ENCODE measurements at regions not wholly inside any gene's neighbourhood (a gene's known extent, or its start where the extent isn't known, plus 50 kb on each side); places are given as distances from the start of the nearest gene placed in this dataset.

DNA sequence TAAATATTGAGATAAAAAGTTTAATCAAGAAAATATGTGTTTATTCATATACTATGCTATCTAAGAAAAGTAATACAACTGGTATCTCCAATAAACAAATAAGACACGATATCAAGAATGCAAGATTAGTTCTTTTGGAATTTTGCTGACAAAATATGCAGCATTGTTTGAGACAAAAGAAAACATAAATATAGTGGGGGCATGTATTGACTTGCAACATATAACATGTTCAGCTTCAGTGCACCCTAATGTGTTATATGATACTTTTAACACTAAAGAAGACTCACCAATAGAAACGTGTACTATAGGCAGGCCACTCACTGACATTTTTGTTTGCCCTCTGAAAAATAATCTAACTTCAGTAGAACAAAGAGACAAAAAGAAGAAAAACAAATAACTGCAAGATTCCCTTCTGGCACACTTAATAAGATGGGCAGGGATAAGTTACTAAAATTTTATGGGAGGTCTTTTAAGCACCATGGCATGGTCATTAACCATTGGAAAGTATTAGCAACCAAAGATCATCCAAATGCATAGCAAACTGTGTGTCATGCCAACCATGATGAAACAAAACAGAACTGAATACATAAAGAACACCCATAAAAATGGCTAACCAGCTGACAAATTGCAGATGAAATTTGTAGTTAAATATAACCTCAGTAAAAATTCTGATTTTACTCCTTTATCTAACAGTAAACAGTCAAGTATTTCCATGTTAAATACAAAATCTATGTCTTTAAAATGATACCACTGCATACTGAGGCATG lies 447.9 kb upstream of the FAM241A start:
- H3K27ac Mint-ChIP-seq, result no peak overlapping the region
- H3K4me3 Mint-ChIP-seq, result no peak overlapping the region
- H3K27me3 Mint-ChIP-seq, result no peaks in the 10 kb centered on the region
- ATAC-seq (replicated peaks), result no peak
- no peaks in the 10 kb centered on the region for H3K4me1 Mint-ChIP-seq
- H3K36me3 Mint-ChIP-seq, result no peaks in the 10 kb centered on the region
- H3K9me3 Mint-ChIP-seq, result no peaks in the 10 kb centered on the region
- no peak for DNase-seq

DNA sequence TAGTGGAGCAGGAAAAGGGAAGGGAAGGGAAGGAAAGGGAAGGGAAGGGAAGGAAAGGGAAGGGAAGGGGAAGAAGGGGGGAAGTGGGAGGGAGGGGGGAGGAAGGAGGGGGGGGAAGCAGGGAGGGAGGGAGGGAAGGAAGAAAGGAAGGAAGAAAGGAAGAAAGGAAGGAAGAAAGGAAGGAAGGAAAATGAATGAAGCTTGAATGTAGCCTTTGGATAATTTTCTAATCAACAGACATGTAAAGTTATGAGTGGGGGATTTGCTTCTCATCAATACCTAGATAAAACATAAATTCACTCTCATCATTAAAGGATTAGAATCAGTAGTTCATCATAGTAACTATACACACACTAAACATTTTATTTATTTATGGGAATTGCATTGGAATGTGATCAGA lies 446.9 kb upstream of the FAM241A start:
- no peaks in the 10 kb centered on the region for H3K4me1 Mint-ChIP-seq
- H3K27ac Mint-ChIP-seq, result no peak overlapping the region
- ATAC-seq (replicated peaks) (no peak), DNase-seq (no peak)
- H3K27me3 Mint-ChIP-seq, result no peaks in the 10 kb centered on the region
- H3K36me3 Mint-ChIP-seq, result no peaks in the 10 kb centered on the region
- H3K4me3 Mint-ChIP-seq, result no peak overlapping the region
- H3K9me3 Mint-ChIP-seq, result no peaks in the 10 kb centered on the region

DNA sequence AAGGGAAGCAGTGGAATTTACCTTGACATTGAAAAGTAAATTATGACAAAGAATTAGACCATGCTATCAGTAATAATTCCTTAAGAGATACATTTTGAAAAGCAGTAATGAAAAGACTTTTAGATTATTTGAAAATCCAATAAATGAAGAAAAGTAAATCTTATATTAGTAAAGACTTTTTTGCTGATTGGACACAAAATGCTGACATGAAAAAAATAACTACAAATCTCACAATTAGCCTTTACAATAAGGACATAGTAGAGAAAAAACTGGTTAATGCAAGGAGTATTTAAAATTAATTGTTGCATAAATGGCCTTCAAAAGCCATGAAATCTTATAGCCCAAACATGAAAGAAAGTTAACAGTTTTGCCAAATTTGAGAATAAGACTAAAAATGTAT lies 446.1 kb upstream of the FAM241A start:
- ATAC-seq (replicated peaks) (no peak), DNase-seq (no peak)
- no peaks in the 10 kb centered on the region for H3K36me3 Mint-ChIP-seq
- H3K4me1 Mint-ChIP-seq, result no peaks in the 10 kb centered on the region
- no peak overlapping the region for H3K27ac Mint-ChIP-seq
- no peak overlapping the region for H3K4me3 Mint-ChIP-seq
- no peaks in the 10 kb centered on the region for H3K9me3 Mint-ChIP-seq
- no peaks in the 10 kb centered on the region for H3K27me3 Mint-ChIP-seq

DNA sequence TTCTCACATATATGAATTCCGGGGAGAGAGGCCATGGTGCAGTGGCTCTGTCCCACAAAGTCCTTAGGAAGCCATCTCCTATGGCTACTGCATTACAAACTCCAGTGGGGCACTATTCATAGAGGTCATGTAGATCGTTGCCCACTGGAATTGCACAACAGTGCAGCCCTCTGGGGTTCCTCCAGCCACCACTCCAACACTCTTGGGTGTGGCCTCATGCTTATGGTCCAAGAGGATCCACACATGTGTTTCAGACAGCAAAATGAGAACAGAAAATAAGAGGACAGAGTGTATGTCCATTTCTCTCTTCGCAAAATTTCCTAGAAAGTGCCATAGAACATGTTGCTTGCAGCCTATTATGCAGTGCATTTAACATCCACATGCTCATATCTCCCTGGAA lies 444.2 kb upstream of the FAM241A start:
- Mint-ChIP-seq H3K36me3 (no peaks in the 10 kb centered on the region), H3K27ac (no peak overlapping the region), H3K9me3 (no peaks in the 10 kb centered on the region), H3K4me3 (no peak overlapping the region), H3K4me1 (no peaks in the 10 kb centered on the region), H3K27me3 (no peaks in the 10 kb centered on the region)
- DNase-seq, result no peak
- ATAC-seq (replicated peaks), result no peak

DNA sequence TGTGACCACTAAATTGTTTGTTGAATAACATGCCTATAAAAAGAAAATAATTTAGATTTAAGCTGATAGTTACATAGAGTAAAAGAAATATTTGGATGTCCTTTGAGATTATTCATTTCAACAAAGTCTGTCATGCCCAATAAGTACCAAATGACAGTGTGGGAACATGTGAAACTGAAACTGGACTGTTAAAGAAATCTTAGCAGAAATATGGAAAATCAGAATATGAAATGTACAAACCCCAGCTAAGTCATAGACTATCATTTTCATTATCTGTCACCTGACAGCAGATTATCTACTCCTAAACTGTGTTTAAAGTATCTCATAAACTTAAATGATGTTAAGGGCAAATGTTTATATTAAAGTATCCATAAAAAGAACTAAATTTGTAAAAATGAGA lies 437.8 kb upstream of the FAM241A start:
- Mint-ChIP-seq H3K27me3 (no peaks in the 10 kb centered on the region), H3K4me3 (no peak overlapping the region), H3K27ac (no peak overlapping the region), H3K36me3 (no peaks in the 10 kb centered on the region), H3K4me1 (no peaks in the 10 kb centered on the region), H3K9me3 (no peaks in the 10 kb centered on the region)
- DNase-seq, result no peak
- ATAC-seq (replicated peaks), result no peak

DNA sequence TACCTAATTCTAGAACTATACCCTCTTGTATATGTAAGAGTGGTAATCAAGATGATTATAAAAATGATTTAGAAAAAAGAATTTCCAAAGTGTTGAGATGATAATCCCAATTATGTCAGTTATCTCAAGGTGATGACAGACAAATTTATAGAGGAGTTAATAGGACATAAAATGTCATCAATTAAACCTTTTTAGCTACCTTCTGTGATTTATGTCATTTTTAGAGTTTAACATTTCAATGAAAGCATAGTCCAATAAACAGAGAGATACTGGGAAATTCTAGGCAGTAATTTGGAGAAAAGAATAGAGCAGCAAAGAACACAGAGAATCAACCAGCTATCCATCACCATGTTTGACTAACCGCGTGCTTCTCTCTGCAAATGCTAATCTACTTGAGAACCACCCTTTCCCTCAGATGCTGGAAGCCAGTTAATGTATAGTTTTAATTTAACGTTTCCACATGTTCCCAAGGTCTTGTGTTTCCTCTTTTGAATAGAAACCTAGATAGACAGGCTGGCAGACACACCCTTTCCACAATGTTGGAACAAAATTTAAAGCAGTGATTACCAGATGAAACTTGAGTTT lies 433.1 kb upstream of the FAM241A start:
- no peaks in the 10 kb centered on the region for H3K36me3 Mint-ChIP-seq
- no peak for ATAC-seq (replicated peaks)
- DNase-seq, result no peak
- no peaks in the 10 kb centered on the region for H3K4me1 Mint-ChIP-seq
- no peak overlapping the region for H3K4me3 Mint-ChIP-seq
- H3K9me3 Mint-ChIP-seq, result no peaks in the 10 kb centered on the region
- no peaks in the 10 kb centered on the region for H3K27me3 Mint-ChIP-seq
- H3K27ac Mint-ChIP-seq, result no peak overlapping the region

DNA sequence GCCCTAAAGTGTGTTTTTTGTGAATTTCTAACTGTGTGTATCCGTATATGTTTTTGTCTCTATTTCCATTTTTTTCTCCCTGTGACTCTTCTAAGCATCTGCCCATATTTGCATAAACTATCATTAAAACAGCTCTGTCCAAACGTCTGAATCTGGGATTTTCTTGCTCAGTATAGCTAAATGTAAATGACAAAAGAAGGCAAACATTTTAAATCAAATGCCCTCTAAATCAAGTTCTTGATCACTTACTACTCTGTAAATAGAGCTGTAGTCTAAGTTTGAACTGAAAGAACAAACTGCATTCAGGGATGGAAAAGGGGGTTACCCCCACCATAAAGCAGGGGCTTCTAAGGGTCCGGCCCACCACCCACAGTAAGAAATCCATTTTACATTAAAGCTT lies 432.0 kb upstream of the FAM241A start:
- DNase-seq (no peak), ATAC-seq (replicated peaks) (no peak)
- H3K4me1 Mint-ChIP-seq, result no peaks in the 10 kb centered on the region
- H3K27ac Mint-ChIP-seq, result no peak overlapping the region
- no peaks in the 10 kb centered on the region for H3K27me3 Mint-ChIP-seq
- no peak overlapping the region for H3K4me3 Mint-ChIP-seq
- H3K36me3 Mint-ChIP-seq, result no peaks in the 10 kb centered on the region
- H3K9me3 Mint-ChIP-seq, result no peaks in the 10 kb centered on the region

DNA sequence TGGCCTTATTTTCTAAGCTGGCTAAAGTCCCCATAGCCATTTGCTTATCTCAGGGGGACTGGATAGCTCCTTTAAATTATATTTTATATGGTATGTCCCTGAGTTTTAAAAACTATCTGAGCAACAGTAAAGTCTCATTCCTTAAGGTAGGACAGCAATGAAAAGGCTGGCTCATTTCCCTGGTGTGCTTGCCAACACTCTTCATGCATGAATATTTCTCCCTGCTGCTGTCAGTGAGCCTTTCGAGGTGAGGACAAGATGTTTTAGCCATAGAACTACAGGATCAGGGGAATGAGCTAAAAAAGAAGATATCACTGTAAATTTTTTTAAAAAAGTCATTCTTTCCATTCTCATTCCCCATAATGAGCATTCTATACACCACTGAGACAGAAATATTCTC lies 427.3 kb upstream of the FAM241A start:
- H3K4me1 Mint-ChIP-seq, result no peaks in the 10 kb centered on the region
- no peak overlapping the region for H3K27ac Mint-ChIP-seq
- DNase-seq, result no peak
- H3K36me3 Mint-ChIP-seq, result no peaks in the 10 kb centered on the region
- H3K27me3 Mint-ChIP-seq, result no peaks in the 10 kb centered on the region
- H3K4me3 Mint-ChIP-seq, result no peak overlapping the region
- no peak for ATAC-seq (replicated peaks)
- no peaks in the 10 kb centered on the region for H3K9me3 Mint-ChIP-seq

DNA sequence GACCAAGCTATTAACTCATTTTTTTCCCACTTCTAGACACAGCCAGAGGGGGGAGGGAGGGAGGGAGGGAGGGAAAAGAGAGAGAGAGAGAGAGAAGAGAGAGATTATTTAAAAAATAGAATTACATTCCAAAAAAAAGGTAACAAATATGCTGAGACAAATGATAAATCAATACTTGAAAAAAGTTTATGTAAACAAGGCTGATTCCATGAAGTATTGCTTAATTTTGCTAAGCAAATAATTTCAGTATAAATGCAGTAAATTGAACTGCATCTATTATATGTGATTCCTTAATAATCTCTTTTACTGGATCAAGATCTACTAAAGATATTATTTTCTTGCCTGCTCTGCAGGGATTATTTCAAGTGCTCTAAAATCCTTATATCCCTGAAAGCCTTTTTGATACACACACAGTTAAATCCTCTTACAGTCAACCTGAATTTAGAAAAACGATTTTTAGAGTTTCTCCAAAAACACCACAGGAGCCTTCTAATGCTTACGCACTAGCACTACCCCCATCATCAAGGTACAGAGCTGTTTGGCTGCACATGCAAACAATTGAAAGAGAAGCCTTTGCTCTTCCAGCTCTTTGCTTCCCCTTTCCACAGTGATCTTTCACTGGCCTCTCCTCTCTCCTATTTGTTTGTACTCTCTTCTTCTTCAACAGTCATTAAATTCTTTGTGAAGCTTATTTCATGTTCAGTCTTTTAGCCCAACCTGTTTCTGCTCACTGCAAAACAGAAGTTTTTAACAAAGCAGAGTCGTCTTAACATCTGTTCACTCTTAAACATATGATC lies 426.3 kb upstream of the FAM241A start:
- no peaks in the 10 kb centered on the region for H3K9me3 Mint-ChIP-seq
- no peaks in the 10 kb centered on the region for H3K4me1 Mint-ChIP-seq
- DNase-seq (no peak), ATAC-seq (replicated peaks) (no peak)
- H3K36me3 Mint-ChIP-seq, result no peaks in the 10 kb centered on the region
- H3K27me3 Mint-ChIP-seq, result peaks cover 0 to 5% of the 10 kb centered on the region in 2 donors
- no peak overlapping the region for H3K27ac Mint-ChIP-seq
- no peak overlapping the region for H3K4me3 Mint-ChIP-seq

DNA sequence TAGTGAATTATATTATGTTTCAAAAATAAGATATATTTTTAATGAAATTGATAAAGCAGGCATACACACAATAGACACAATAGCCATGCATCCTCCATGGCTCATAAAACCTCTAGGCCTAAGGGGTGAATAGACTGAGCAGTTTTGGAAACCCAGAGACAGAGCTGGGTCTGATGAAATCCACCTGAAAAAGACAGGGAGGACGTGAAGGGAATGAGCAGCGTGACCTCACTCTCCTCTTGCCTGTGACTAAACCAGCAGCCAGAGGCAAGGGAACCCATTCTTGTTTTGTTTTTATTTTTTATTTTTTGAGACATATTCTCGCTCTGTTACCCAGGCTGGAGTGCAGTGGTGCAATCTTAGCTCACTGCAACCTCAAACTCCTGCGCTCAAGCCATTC lies 424.4 kb upstream of the FAM241A start:
- Mint-ChIP-seq H3K4me3 (no peak overlapping the region), H3K9me3 (no peaks in the 10 kb centered on the region), H3K4me1 (no peaks in the 10 kb centered on the region), H3K27ac (no peak overlapping the region), H3K27me3 (peaks cover 0 to 5% of the 10 kb centered on the region in 2 donors), H3K36me3 (no peaks in the 10 kb centered on the region)
- ATAC-seq (replicated peaks), result no peak
- no peak for DNase-seq

DNA sequence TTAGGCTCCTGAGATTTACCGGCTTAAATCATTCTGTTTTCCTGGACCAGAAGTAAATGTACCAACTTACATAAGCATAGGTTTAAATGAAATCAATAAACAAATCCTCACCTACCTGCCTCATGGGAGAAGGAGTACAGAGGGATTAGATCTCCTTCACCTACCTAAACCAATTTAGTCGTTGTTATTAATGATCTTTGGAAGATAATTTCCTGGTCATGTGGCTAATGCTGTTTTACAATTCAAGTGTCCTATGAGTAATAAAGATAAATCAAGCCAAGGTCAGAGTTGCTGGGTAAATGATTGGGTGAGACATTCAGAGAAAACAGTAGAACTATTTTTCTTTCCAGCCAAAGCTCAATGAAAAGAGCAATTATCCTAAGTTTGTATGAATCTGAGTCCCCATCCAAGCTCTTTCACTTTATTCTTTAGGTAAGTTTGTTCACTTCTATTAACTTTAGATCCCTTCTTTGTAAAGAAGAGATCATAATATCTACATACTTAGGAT lies 423.0 kb upstream of the FAM241A start:
- no peak for ATAC-seq (replicated peaks)
- Mint-ChIP-seq H3K9me3 (no peaks in the 10 kb centered on the region), H3K27ac (no peak overlapping the region), H3K4me1 (no peaks in the 10 kb centered on the region), H3K4me3 (no peak overlapping the region), H3K27me3 (peaks cover 0 to 5% of the 10 kb centered on the region in 2 donors), H3K36me3 (no peaks in the 10 kb centered on the region)
- no peak for DNase-seq

DNA sequence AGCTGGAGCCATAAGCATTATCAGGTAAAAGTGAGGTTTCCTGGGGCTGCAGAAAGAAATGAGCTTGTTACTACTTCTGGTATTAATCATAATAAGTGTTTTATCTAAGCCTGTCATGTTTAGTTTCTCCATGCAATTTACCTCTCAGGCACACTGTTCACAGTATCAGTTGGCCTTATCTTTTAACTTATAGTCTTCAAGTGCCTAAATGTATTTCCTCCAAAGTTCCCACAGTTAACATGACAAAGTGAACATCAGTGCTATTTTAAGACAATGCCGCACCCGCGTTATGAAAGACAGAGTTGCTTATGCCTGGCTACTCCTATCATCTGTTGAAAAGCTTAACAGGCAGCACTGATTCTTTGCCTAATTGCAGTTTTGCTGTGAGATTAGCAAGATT lies 408.7 kb upstream of the FAM241A start:
- Mint-ChIP-seq H3K36me3 (no peaks in the 10 kb centered on the region), H3K4me3 (no peak overlapping the region), H3K9me3 (no peaks in the 10 kb centered on the region), H3K4me1 (no peaks in the 10 kb centered on the region), H3K27me3 (no peaks in the 10 kb centered on the region), H3K27ac (no peak overlapping the region)
- ATAC-seq (replicated peaks) (no peak), DNase-seq (no peak)

DNA sequence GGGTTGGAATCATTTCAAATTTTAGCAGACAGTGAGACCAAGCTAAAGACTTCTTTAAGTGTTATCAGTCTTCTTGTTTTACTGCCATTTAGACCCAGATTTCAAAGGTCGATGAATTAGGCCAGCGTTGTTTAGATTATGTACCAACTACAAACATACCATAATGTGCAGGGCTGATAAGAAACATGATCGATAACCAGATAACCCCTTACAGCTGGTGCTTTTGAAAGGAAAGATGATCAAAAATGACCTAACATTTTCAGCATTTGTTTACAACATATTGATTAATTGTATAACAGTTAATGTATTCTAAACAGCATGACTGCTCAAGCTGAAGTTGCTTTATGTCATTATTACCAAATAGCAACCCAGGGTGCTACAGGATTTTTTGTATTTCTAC lies 400.4 kb upstream of the FAM241A start:
- H3K36me3 Mint-ChIP-seq, result no peaks in the 10 kb centered on the region
- no peak for DNase-seq
- H3K4me1 Mint-ChIP-seq, result no peaks in the 10 kb centered on the region
- no peaks in the 10 kb centered on the region for H3K9me3 Mint-ChIP-seq
- H3K27ac Mint-ChIP-seq, result no peak overlapping the region
- H3K4me3 Mint-ChIP-seq, result no peak overlapping the region
- no peaks in the 10 kb centered on the region for H3K27me3 Mint-ChIP-seq
- no peak for ATAC-seq (replicated peaks)

DNA sequence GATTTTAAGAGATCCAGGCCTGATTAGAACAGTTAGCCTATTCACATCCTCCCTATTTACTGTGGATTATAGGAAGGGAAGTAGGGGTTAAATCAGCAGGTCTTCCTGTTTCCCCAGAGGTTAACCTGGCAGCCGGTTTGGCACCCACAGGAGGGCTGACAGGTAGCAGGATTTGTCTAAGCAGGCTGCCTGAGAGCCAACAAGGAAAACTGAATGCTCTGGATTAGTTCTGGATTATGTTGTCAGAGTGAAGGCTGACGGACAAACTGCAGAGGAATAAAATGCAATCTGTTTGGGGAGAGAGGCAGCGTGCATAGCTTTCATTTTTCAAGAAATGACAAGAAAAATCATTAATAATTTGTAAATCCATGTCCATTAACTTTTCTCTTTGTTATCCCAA lies 397.1 kb upstream of the FAM241A start:
- H3K27ac Mint-ChIP-seq, result no peak overlapping the region
- H3K4me3 Mint-ChIP-seq, result no peak overlapping the region
- H3K27me3 Mint-ChIP-seq, result no peaks in the 10 kb centered on the region
- H3K36me3 Mint-ChIP-seq, result no peaks in the 10 kb centered on the region
- H3K9me3 Mint-ChIP-seq, result no peaks in the 10 kb centered on the region
- ATAC-seq (replicated peaks) (no peak), DNase-seq (no peak)
- no peaks in the 10 kb centered on the region for H3K4me1 Mint-ChIP-seq

DNA sequence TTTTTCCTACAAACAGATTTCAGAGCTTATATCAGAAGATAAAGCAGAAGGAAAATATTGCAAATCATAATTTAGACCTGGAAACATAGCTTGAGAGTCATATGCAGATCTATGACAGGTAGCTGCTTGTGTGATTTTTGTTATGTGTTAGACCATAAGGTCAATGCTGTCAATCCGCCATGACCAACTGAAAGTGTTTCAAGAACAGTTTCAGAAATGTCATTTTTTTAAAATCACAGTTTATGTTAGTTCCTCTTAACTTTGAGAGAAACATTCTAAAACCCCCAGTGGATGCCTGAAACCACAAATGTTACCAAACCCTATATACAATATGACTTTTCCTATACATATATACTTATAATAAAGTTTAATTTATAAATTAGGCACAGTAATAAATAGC lies 391.3 kb upstream of the FAM241A start:
- Mint-ChIP-seq H3K9me3 (no peaks in the 10 kb centered on the region), H3K4me1 (no peaks in the 10 kb centered on the region), H3K4me3 (no peak overlapping the region), H3K27ac (no peak overlapping the region), H3K27me3 (no peaks in the 10 kb centered on the region), H3K36me3 (no peaks in the 10 kb centered on the region)
- DNase-seq, result no peak
- ATAC-seq (replicated peaks), result no peak

All from stimulated activated naive B cell treated with anti-CD40 and anti-IgM and Interleukin-4, amounts not matched to agents 10 μg/mL and 1 μg/mL and 100 μg/mL, for 72 hours (primary cell).